ENCODE measurements at regions not wholly inside any gene's neighbourhood (a gene's known extent, or its start where the extent isn't known, plus 50 kb on each side); places are given as distances from the start of the nearest gene placed in this dataset.

DNA sequence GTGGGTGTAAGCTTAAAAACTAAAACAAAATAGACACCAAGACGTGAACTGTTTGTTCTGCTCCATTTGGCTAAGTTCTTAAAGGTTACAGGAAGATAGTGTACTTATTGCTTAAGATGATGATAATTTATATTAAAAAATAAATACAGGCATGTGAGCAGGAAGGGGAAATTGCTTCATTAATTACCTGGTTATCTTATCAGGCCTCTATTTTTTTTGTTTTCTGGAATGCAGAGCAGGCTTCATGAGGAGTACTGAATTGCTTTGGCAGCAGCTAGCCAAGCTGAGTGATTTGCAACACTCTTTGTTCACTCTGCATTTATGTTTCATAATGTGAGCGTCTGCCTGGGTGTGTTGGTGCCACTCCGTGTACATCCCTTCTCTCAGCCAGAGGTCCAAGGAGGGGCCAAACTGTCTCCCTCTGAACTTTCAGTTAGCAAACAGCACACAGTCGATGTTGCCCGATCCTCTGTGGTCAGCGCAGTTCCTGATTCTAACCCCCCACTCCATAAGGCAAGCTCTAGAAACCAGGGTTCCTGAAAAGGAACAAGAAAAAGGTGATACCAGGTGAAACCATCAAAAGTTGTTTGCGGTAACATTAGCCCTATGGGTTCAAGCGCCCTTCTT lies 348.2 kb downstream of the SPRY1 start:
- TF ChIP-seq, protein P1, sequence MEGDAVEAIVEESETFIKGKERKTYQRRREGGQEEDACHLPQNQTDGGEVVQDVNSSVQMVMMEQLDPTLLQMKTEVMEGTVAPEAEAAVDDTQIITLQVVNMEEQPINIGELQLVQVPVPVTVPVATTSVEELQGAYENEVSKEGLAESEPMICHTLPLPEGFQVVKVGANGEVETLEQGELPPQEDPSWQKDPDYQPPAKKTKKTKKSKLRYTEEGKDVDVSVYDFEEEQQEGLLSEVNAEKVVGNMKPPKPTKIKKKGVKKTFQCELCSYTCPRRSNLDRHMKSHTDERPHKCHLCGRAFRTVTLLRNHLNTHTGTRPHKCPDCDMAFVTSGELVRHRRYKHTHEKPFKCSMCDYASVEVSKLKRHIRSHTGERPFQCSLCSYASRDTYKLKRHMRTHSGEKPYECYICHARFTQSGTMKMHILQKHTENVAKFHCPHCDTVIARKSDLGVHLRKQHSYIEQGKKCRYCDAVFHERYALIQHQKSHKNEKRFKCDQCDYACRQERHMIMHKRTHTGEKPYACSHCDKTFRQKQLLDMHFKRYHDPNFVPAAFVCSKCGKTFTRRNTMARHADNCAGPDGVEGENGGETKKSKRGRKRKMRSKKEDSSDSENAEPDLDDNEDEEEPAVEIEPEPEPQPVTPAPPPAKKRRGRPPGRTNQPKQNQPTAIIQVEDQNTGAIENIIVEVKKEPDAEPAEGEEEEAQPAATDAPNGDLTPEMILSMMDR (IDR thresholded peaks at IDR 0.05; ENCODE audit: low read length), result no peak
- no peak for TF ChIP-seq EZH2 (IDR thresholded peaks at IDR 0.05; ENCODE audit: borderline replicate concordance, low read length)
